Nephron (organoid): ENCODE measurements at regions not wholly inside any gene's neighbourhood (a gene's known extent, or its start where the extent isn't known, plus 50 kb on each side); places are given as distances from the start of the nearest gene placed in this dataset.
A peak's percentile ranks its signal among the peaks of the same experiment; 100 is the strongest.

ENCODE experiments used
- H3K27ac Mint-ChIP-seq, 3 experiments: 2 replicates each; pipeline ENCODE4 v1.8.0; 2020; ENCODE audit warnings: mixed read lengths in 3 of 3, mild to moderate bottlenecking in 2 of 3, moderate library complexity in 1 of 3
- H3K27me3 Mint-ChIP-seq: 2 replicates; pipeline ENCODE4 v1.8.0; 2021; ENCODE audit warnings: low read depth, mild to moderate bottlenecking, moderate library complexity, mixed read lengths
- H3K36me3 Mint-ChIP-seq: 2 replicates; pipeline ENCODE4 v1.8.0; 2020; ENCODE audit warnings: low read depth, mixed read lengths
- H3K4me1 Mint-ChIP-seq: 2 replicates; pipeline ENCODE4 v1.8.0; 2020; ENCODE audit warnings: mixed read lengths
- H3K4me3 Mint-ChIP-seq, 3 experiments: 2 replicates each; pipeline ENCODE4 v1.8.0; 2020; ENCODE audit warnings: mild to moderate bottlenecking in 3 of 3, mixed read lengths in 3 of 3, moderate library complexity in 2 of 3
- H3K9me3 Mint-ChIP-seq: 2 replicates; pipeline ENCODE4 v1.8.0; 2020; ENCODE audit warnings: mixed read lengths
- TF ChIP-seq, protein P1 (sequence below), 3 experiments: fragments of 200-600 bp; sonication (generic); IDR thresholded peaks; one replicate each; pipeline ENCODE4 v1.5.0; 2021; ENCODE audit warnings: antibody characterized with exemption in 3 of 3; ENCODE audit not compliant: unreplicated experiment in 3 of 3

DNA sequence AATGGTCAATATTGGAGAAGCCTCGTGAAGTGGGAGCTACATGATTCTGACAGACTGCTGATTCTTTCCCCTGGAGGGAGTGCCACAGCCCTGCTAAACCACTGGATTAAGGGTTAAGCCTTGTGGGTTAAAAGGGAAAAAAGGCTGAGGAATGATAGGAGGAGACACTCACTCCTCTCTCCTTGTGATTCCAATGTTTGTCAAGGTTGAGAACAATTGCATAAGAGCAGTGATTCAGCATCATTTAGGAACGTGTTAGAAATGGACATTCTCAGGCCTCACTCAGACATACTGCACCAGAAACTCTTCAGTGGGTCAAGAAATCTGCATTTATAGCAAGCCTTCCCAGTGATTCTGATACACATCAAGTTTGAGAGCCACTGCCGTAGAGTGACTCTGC lies 87.8 kb upstream of the GZMB start:
- H3K27ac Mint-ChIP-seq, result no peak overlapping the region
- peaks cover 19% of the 10 kb centered on the region for H3K27me3 Mint-ChIP-seq
- TF ChIP-seq, protein P1, sequence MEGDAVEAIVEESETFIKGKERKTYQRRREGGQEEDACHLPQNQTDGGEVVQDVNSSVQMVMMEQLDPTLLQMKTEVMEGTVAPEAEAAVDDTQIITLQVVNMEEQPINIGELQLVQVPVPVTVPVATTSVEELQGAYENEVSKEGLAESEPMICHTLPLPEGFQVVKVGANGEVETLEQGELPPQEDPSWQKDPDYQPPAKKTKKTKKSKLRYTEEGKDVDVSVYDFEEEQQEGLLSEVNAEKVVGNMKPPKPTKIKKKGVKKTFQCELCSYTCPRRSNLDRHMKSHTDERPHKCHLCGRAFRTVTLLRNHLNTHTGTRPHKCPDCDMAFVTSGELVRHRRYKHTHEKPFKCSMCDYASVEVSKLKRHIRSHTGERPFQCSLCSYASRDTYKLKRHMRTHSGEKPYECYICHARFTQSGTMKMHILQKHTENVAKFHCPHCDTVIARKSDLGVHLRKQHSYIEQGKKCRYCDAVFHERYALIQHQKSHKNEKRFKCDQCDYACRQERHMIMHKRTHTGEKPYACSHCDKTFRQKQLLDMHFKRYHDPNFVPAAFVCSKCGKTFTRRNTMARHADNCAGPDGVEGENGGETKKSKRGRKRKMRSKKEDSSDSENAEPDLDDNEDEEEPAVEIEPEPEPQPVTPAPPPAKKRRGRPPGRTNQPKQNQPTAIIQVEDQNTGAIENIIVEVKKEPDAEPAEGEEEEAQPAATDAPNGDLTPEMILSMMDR (IDR thresholded peaks at IDR 0.05; ENCODE audit: unreplicated experiment in 3 of 3), result no peak
- H3K4me3 Mint-ChIP-seq, result no peak overlapping the region
- H3K4me1 Mint-ChIP-seq, result peaks cover 5% of the 10 kb centered on the region
- H3K36me3 Mint-ChIP-seq, result no peaks in the 10 kb centered on the region
- H3K9me3 Mint-ChIP-seq, result no peaks in the 10 kb centered on the region

DNA sequence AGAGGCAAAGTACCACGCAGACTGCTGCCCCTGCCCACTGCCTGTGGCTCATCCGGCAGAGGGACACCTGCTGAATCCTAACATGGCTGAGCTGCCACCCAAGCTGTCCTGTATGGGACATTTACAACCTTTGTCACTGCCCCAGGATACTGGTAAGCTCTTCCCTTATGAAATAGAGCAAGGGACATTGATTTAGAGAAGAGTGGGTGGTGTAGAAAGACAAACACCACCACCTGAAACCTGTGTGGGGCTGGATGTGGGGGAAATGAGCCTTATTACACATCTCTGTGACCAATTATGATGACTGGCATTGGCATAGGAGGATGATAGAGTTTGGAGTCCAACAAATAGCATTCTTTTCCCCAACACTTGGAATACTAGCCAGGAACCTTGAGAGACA lies 81.2 kb upstream of the GZMB start:
- no peaks in the 10 kb centered on the region for H3K9me3 Mint-ChIP-seq
- no peaks in the 10 kb centered on the region for H3K36me3 Mint-ChIP-seq
- peaks cover 21% of the 10 kb centered on the region for H3K27me3 Mint-ChIP-seq
- TF ChIP-seq, protein P1 (IDR thresholded peaks at IDR 0.05; ENCODE audit: unreplicated experiment in 3 of 3), result no peak
- H3K27ac Mint-ChIP-seq, result no peak overlapping the region
- H3K4me1 Mint-ChIP-seq, result peaks cover 7% of the 10 kb centered on the region
- H3K4me3 Mint-ChIP-seq, result no peak overlapping the region

DNA sequence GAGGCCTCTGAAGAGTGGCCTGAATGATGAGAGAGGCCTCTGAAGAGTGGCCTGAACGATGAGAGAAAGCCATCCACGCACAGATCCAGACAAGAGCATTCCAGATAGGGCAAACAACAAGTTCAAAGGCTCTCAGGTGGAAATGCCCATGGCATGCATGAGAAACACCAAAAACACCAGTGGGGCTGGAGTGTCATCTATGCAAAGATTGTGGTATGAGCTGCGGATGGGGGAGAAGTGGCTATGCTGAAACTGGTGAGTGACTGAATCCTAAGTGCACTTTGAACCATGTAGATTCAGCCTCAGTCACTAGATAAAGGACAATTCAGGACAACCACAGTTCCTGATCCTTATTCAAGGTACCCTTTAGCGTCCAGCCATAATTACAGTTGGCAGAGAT lies 79.4 kb upstream of the GZMB start:
- H3K36me3 Mint-ChIP-seq, result no peaks in the 10 kb centered on the region
- peaks cover 7% of the 10 kb centered on the region for H3K4me1 Mint-ChIP-seq
- H3K27me3 Mint-ChIP-seq, result peaks cover 21% of the 10 kb centered on the region
- H3K4me3 Mint-ChIP-seq, result no peak overlapping the region
- H3K27ac Mint-ChIP-seq, result no peak overlapping the region
- TF ChIP-seq, protein P1 (IDR thresholded peaks at IDR 0.05; ENCODE audit: unreplicated experiment in 3 of 3), result no peak
- H3K9me3 Mint-ChIP-seq, result no peaks in the 10 kb centered on the region

DNA sequence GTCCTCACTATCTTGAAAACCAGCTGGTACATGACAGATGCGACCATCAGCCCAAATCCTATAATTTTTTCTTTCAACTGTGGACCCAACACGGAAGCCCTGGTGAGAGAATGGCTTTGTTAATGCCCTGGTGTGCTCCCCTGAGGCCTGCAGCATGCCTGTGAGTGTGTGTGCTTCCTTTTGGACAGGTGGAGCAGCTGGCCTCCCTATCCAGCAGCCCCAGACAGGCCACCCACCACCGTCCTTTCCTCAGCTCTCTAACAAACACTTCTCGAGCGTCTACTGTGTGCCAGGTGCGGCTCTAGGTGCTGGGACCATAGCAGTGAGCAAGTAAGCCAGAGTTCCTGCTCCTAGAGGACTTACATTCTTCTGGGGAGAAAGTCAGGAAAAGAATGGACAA lies 78.9 kb upstream of the GZMB start:
- Mint-ChIP-seq H3K27ac (no peak overlapping the region), H3K4me3 (no peak overlapping the region), H3K4me1 (peaks cover 7% of the 10 kb centered on the region), H3K27me3 (peaks cover 21% of the 10 kb centered on the region), H3K9me3 (no peaks in the 10 kb centered on the region), H3K36me3 (no peaks in the 10 kb centered on the region)
- TF ChIP-seq, protein P1 (IDR thresholded peaks at IDR 0.05; ENCODE audit: unreplicated experiment in 3 of 3), result no peak

DNA sequence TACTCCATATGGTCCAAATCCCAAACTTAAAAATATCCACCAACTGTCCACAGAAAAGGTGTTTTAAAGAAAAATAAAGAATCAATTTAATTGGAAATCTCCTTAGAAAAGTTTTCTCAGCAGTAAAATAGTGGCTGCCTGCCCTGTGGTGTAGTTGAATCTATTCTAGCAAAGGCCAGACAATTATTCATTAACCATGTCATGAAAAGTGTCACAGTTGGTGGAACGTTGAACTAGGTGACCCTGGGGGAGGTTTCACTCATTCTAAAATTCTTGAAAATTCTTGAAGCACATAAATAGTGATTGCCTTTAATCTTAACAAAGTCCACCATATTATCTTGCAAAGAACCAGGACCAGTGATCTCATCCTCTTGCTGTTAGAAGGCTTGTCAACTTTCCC lies 78.4 kb upstream of the GZMB start:
- peaks cover 7% of the 10 kb centered on the region for H3K4me1 Mint-ChIP-seq
- no peak overlapping the region for H3K27ac Mint-ChIP-seq
- TF ChIP-seq, protein P1 (IDR thresholded peaks at IDR 0.05; ENCODE audit: unreplicated experiment in 3 of 3), result no peak
- H3K27me3 Mint-ChIP-seq, result peaks cover 21% of the 10 kb centered on the region
- H3K4me3 Mint-ChIP-seq, result no peak overlapping the region
- H3K36me3 Mint-ChIP-seq, result no peaks in the 10 kb centered on the region
- no peaks in the 10 kb centered on the region for H3K9me3 Mint-ChIP-seq

DNA sequence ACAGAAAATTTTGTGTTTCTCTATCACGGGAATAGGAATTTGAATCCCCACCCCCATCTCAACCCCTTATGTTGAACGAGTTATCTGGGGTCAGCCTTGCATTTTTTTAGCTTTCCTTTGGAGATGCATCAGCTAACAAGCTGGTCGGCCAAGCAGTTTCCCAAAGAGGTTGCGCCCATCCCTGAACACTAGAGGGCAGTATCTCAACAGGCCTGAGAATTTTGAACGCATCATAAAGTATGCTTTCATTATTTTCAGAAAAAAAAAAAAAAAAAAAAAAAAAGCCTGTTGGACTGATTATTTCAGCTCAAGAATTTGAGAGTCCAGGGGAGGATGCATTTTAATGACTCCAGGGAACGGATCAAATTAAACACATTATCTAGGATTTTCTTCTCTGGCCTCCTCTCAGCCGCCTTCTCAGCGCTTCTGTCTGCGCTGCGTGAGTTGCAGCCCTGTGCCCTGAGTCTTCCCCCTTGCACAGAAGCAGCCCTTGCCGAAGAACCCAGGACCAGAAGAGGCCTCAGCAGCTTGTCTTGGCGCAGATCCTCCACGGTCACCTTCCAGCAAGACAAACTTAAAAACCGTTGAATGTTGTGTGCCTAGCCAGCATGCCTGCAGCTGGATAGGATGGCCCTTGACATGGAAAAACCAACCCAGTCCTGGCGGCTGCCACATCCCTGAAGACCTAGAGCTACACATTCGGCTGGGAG lies 76.6 kb upstream of the GZMB start:
- Mint-ChIP-seq H3K9me3 (no peaks in the 10 kb centered on the region), H3K36me3 (no peaks in the 10 kb centered on the region), H3K4me1 (peaks cover 7% of the 10 kb centered on the region), H3K27ac (no peak overlapping the region), H3K27me3 (peaks cover 16% of the 10 kb centered on the region), H3K4me3 (peak overlapping the region in 1 of 3 experiments; percentile 25)
- TF ChIP-seq, protein P1 (IDR thresholded peaks at IDR 0.05; ENCODE audit: unreplicated experiment in 3 of 3), result peak; percentile 79 to 83 (median 79)
